KBM-7 (cell line): ENCODE measurements at regions not wholly inside any gene's neighbourhood (a gene's known extent, or its start where the extent isn't known, plus 50 kb on each side); places are given as distances from the start of the nearest gene placed in this dataset.

ENCODE experiments used
- DNase-seq: peaks from one replicate; pipeline ENCODE4 v3.0.0-alpha.2; 2015
- in situ Hi-C: fragments of 300-500 bp; cut with MboI; formaldehyde crosslinking; loops from 2 replicates; pipeline ENCODE4 v1.14.3; 2020; ENCODE audit warnings: low sequenced_read_pairs, low pct_unique_long_range_greater_than_20kb, mixed read lengths

DNA sequence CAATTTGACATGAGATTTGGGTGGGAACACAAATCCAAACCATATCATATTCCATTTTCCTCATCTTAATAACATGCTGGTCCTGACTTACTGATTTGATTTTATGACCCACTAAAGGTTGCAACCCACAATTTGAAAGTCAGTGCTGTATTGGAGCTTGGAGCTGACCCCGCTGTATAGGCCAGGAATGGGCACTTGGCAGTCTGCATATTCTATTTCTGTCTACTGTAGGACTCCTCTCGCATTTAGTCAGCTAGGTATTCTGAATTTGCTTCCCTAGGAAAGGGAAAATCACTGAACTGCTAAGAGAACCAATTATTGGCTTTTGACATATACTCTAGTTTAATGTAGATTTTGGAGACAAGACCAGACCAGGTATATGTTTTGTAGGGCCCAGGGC, 157.0 kb downstream of the MFSD1 start:
- DNase-seq: no peak
- in situ Hi-C loops: no loop called here

DNA sequence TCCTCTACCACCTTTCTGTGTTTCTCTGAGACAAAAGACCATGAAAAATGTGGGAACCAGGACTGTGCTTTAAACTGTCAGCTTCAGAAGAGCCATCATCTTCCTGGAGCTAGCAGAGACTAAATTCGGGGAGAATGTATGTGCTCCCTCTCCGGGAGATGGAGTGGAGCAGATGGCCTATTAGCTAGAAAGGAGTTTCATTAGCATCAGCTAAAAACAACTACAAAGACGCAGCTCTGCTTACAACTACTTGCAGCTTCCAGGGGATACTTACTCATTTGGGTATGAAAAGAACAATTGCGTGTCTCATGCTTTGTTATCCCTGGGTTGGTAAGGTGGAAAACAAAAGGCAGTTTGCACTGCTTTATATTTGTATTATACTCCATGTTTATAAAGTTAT, 159.6 kb downstream of the MFSD1 start:
- in situ Hi-C loops: no loop called here
- DNase-seq: no peak

DNA sequence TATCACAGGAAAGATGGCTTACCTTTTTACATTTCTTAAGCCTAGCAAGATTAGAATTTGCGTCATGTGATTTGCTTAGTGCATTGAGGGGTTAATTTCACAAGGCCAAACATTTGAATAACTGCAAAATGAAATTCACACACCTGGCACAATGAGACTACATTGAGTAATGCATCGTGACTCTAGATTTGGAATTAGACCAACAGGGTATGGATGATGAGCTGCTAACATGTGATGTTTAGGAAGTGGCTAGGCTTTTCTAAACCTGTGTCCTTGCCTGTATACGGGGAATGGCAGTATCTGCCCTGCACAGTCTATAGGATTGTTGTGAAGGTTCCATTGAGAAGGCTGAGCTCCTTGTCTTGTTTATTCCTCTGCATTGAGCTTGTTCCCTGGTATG, 160.1 kb downstream of the MFSD1 start:
- in situ Hi-C loops: no loop called here
- no peak for DNase-seq

DNA sequence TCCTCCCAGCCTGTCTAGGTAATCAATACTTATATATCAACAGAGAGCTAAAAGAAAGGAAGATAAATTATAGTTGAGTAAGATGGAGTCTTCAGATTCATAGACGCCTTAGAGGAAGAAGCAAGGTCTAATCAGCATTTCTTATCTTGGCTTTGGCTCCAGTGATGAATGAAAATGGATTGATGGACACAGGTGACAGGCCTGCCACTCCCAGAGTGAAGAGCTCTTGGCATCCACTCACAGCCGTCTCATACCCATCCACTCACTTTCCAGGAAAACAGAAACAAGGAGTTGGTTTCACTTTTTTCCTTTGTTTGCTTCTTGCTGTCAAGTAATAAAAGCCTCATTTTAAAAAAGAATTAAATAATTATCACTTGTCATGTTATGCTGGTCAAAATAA, 168.2 kb downstream of the MFSD1 start:
- in situ Hi-C loops: no loop called here
- no peak for DNase-seq

DNA sequence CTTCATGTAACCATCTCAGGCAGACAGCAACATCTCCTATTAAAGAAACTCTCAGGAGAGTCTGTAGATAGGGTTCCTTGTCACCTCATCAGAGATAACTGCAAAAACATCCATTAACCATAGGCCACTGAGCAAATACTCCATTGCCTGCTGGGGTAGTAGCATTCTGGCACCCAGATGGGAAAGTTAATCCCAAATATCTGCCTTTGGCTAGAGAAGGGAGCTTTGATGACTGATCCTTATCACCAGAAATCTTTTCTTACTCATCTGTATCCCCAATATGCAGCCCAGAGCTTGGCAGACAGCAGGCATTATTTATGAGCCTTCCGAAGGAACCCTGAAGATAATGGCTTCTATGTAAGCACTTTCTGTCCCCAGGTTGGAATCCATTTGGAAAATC, 173.1 kb downstream of the MFSD1 start:
- no peak for DNase-seq
- in situ Hi-C loops: no loop called here

DNA sequence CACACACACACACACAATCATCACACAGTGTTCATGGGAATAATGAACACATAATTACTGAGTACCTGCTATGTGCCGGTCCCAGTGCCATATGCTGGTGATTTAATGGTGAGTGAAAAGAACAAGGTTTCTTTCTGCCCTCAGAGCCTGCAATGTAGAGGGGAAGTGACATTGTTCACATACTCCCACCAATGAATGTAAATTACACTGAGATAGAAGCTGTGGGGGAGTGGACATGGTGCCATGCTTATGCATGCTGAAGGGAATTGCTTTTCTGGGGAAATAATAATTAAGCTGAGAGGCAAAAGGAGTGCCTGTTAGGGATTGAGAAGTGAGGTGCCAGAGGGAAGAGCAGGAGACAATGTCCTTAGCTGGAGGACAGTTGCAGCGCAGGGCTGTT, 175.1 kb downstream of the MFSD1 start:
- no peak for DNase-seq
- in situ Hi-C loops: no loop called here

DNA sequence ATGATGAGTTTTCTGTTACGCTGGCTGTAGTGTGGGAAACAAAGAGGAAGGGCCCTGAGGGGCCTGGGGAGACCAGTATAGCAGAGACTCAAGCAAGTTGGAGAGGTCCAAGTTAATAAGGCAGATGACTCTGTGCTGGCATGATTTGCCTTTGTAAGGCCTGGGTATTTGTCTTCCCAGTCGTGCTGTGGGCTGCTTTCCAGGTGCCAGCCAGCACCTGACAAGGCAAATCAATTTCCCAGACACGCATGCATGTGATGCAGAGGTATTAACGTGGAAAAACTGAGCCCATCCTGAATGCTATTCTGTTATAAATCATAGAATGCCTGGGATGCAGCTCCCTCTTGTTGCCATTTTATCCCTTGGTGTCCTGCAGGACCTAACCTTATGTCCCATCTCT, 175.6 kb downstream of the MFSD1 start:
- no peak for DNase-seq
- in situ Hi-C loops: no loop called here

DNA sequence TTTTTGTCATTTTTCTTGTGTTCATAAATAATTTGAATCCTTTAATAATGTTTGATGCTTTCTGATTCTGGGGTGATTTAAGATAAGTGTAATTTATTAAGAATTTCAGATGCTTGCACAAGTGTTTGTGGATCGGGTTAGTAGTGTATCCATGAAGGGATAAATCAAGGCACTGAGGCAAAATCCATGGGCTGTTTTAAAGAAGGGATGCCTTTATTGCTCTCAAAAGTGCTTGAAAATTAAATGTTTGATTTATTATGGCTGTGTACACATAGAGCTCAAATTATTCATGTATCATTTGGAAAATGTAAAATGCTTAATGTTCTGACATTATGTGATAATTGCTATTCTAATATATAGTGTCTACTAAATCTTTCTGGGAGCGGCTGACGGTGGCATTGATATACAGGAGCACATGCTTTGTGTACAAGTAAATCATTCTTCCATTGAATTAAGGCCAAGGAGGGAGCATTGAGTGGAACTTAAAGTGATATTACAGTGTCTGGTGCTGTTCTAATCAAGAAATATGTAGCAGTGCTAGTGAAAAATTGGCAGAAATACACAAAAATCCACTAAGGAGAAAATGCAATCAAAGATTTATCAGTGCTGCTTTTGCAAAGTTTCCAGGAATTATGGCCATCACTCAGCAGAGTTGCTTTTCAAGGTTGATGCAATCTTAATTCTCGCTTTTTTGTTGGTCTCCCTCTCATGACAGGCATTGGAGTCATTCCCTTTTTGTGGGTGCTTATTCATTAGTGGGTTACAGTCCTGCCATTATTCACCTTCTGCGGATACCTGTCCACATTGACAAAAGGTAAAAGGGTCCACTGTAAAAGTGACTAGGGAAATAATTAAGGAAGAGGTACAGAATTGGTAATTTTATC, 181.6 kb downstream of the MFSD1 start:
- DNase-seq: no peak
- in situ Hi-C loops: no loop called here

DNA sequence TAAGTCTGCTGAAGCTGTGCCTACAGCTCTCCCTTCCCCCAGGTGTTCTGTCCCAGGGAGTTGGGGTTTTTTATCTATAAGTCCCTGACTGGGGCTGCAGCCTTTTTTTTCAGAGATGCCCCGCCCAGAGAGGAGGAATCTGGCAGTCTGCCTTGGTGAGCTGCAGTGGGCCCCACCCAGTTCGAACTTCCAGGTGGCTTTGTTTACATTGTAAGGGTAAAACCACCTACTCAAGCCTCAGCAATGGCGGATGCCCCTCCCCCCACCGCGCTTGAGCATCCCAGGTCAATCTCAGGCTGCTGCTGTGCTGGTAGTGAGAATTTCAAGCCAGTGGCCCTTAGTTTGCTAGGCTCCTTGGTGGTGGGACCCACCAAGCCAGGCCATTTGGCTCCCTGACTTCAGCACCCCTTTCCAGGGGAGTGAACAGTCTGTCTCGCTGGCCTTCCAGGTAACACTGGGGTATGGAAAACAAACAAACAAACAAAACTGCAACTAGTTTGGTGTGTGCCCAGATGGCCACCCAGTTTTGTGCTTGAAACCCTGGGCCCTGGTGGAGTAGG, 189.4 kb downstream of the MFSD1 start:
- no peak for DNase-seq
- in situ Hi-C loops: no loop called here

DNA sequence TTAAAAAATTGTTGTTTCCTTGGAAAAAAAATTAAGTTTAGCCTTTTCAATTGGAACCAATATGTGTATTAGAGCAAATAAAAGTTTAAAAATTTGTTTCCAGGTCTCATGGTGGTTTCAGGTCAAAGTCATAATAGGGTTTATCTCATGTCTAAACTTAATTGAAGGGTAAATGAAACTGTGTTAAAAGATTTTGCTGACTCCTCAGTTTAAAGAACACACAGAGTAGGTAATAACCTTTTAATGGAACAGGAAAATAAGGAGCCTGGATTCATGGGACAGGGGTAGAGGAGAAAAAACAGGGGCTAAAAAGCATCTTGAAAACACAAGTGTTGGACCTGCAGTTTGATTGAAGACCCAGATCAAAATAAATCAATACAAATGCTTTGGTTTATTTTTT, 190.6 kb downstream of the MFSD1 start:
- in situ Hi-C loops: no loop called here
- DNase-seq: no peak

DNA sequence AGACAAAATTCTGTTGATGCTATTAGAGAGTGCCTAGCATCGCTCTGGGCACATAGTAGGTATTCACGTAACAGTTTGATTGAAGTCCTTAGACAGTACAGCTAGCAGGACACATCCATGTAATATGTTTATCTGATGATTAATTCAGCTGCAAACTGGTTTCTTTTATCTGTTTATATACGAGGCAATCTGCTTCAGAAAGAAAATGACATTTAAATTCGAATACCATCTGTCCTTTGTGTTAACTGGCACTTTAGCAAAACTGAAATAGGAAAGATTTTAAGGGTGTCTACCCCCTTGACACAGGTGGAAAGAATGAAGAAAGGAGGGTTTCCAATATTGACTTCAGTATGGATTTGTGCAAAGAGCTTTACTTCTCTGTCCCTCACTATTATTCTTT, 192.5 kb downstream of the MFSD1 start:
- DNase-seq: no peak
- in situ Hi-C loops: no loop called here

DNA sequence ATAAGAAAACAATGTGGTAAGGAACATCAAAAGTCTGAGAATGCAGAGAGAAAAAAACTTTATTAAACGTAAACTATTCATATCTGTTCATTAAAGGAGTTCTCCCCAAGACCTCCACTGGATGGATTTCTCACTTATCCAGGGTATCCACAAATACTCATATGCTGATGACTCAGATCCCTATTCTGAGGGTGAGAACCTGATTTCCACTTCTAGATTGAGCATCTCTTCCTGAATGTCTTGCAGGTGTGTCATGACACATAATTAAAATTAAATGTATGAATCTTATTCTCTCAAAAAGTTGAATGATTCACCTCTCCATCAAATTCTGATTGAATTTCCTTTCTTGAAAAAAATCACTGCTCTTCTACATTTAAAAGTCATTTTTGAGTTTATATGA, 199.9 kb downstream of the MFSD1 start:
- in situ Hi-C loops: no loop called here
- DNase-seq: no peak

DNA sequence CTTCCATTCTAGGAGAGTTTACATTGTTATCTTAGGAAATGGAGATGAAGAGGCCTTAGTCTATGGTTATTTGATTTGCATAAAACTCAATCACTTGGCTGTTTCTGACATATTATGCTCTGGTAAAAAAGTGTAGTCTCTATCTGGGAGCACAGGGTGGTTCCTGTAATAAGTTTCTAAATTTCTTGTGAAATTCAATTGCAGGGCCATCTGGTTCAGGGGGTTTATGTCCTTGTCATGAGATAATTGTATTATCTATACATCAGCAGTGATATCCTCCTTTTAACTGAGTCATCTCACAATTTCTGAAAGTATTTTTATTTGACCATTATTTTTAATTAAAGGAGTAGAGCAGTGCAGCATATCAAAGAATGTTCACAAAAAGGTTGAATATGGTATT, 203.3 kb downstream of the MFSD1 start:
- in situ Hi-C loops: no loop called here
- DNase-seq: no peak

DNA sequence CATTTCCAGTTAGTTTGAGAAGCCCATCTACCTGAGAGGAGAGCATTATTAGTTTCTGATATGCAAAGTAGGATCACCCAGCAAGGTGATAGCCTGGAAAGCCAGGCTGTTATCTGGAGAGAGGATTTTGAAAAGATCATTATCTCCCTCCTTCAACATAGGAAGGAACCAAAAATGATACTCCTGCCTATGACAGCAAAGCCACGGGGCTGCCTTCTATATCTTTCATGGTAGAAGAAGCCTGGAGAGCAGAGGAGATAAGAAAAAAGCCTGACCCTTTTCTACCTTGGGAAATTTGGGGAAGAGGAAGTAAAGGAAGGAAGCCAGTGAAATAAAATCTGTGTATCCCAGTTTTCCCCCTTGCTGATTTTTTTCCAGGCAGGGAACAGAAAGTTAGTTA, 205.5 kb downstream of the MFSD1 start:
- no peak for DNase-seq
- in situ Hi-C loops: no loop called here

DNA sequence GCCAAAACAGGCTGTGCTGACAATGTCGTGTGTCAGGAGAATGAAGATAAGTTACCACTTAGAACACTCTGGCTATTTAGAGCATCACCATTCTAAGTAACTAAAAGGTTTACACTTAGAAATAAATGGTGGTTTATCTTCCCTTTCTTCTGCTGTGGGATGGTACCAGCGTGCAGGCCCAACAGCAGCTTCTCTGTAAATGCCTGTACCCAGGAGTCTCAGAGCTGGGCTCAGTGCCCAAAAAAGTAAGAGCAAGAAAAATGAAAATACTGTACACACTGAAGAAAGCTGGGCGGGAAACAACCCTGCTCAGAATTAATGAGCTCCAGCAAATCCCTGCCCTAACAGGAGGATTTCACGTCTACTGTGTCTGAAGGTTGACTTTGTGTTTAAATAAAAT, 206.5 kb downstream of the MFSD1 start:
- in situ Hi-C loops: no loop called here
- DNase-seq: no peak

DNA sequence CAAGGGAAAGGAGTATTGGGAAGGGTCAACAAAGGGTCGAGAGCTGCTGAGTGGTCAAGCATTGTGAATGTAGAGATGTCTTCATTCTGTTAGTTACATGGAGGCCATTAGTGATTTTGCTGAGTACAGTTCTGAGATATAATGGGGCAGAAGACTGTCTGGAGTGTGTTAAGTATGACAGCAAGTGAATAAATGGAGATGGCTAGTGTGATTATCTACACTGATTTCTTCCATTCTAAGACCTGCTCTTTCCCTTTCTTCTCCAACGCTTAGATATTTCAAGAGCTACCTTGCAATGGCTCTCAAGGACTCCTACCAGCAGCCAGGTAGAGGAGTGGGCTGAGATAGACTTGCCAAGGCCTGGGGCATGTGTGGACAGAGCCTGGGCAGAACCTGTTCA, 216.5 kb downstream of the MFSD1 start:
- in situ Hi-C loops: no loop called here
- DNase-seq: no peak

DNA sequence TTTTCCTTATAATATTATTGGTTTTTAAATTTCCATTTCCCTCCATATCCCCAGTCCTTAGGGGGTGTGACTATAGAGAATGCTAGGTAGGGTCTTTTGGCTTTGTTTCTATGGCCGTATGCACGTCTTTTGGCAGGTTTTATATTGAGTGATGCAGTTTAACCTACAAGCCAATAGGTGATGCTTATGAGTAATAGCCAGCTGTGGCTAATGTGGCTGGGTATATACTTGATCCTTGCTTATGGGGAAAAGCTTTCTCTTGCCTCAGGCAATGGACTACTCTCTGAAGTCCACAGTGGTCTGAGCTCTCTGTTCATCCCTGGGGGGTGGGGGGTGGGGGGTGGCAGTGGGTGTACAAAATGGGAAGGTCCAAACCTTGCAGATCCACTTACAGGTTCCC, 223.9 kb downstream of the MFSD1 start:
- in situ Hi-C loops: no loop called here
- DNase-seq: no peak

DNA sequence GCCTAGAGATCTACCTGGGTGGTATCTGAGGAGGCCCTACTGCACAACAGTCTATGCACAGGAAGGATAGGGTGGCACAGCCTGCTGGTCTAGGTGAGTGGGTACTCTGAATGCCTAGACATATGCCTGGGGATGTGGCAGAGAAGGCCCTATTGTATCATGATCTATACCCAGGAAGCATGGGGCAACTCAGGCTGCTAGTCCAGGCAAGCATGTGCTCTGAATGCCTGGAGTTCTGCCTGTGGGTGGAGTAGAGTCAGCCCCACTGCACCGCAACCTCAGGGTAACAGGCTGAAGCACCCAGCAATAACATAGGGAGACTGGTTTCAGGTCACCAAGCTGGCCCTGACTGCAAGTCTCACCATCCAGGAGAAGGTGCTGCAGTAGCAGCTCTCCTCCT, 224.7 kb downstream of the MFSD1 start:
- DNase-seq: no peak
- in situ Hi-C loops: no loop called here

DNA sequence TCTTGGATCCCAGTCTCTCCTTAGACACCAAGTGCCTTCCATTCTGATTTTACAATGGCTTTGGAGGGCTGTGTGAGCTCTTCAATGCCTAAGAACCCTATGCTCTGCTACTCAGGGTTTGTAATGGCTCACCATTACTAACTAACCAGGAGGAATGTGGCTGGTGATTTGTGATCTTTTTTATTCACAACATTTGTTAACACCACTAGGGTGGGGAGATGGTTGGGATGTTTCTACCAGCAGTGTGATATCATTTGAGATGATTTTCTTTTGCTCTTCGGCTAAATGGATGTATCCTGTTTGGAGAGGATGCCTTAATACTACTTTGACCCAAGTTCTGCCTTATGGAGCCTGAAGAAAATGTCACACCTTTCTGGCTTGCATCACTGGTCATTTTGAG, 226.9 kb downstream of the MFSD1 start:
- no peak for DNase-seq
- in situ Hi-C loops: no loop called here

DNA sequence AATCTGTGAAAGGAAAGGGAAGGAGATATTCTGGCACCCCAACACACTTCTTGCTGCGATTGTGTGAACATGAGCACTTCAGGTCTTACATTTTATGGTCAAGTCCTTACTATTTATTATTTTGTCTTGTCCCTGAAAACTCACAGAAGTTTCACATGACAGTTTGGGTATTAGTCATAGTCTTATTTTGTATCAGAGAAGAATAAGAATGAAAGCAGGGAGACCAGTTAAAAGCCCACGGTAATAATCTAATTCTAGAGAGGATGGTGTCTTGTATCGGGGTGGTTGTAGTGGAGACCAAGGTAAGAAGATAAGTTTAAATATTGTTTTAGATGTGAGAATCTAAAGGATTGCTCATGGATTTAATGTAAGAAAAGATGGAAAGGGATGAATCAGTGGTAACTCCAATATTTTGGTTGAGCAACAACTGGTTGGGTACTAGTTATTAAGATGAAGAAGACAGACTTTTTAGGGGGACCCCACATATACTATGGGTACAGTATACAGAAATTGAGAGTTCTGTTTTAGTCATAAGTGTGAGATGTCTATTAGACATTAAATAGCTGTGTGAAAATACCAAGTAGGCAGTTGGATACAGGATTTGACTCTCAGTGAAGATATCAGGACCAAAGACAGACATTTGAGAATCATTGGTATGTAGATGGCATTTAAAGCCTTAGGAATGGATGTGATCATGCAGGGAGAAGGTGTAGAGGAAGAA, 227.6 kb downstream of the MFSD1 start:
- in situ Hi-C loops: no loop called here
- DNase-seq: no peak
